Esophagus squamous epithelium (tissue), 4 donors: ENCODE measurements at regions not wholly inside any gene's neighbourhood (a gene's known extent, or its start where the extent isn't known, plus 50 kb on each side); places are given as distances from the start of the nearest gene placed in this dataset.

Source experiments
- POLR2A ChIP-seq, 4 donors: fragments of 450-650 bp; IDR thresholded peaks; one replicate each; pipeline ENCODE4 v1.6.1; 2017; ENCODE audit warnings: antibody characterized with exemption in 4 of 4, mild to moderate bottlenecking in 4 of 4, moderate library complexity in 3 of 4
- TF ChIP-seq, protein P1 (sequence below), 6 experiments: fragments of 450-650 bp in 4 of 6; fragments of 200-600 bp in 2 of 6; sonication (generic) in 2 of 6; IDR thresholded peaks; one replicate each; pipeline ENCODE4 v1.5.1; 2016 to 2019; ENCODE audit warnings: antibody characterized with exemption in 6 of 6, mild to moderate bottlenecking in 4 of 6, moderate library complexity in 4 of 6

DNA sequence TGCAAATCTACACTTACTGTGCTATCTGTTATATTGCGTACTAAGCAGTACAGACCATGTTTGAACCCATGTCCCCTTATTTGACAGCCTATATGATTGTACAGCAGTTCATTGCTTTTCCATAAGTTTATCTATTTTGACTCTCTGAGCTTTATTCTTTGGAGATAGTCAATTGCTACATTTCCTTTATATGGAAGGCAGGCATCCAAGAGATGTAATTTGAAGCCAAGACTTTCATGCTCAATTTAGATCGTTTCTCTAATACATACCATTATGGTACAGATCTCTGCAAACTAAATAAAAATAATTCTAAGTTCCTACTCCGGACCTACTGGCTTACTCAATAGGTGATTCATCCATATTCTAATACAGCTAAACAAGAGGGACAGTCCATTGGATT, 424.8 kb downstream of the TMEM38B start:
- TF ChIP-seq POLR2A (IDR thresholded peaks at IDR 0.05) = no peak
- TF ChIP-seq, protein P1, sequence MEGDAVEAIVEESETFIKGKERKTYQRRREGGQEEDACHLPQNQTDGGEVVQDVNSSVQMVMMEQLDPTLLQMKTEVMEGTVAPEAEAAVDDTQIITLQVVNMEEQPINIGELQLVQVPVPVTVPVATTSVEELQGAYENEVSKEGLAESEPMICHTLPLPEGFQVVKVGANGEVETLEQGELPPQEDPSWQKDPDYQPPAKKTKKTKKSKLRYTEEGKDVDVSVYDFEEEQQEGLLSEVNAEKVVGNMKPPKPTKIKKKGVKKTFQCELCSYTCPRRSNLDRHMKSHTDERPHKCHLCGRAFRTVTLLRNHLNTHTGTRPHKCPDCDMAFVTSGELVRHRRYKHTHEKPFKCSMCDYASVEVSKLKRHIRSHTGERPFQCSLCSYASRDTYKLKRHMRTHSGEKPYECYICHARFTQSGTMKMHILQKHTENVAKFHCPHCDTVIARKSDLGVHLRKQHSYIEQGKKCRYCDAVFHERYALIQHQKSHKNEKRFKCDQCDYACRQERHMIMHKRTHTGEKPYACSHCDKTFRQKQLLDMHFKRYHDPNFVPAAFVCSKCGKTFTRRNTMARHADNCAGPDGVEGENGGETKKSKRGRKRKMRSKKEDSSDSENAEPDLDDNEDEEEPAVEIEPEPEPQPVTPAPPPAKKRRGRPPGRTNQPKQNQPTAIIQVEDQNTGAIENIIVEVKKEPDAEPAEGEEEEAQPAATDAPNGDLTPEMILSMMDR (IDR thresholded peaks at IDR 0.05) = no peak
